ENCODE measurements at regions not wholly inside any gene's neighbourhood (a gene's known extent, or its start where the extent isn't known, plus 50 kb on each side); places are given as distances from the start of the nearest gene placed in this dataset.

DNA sequence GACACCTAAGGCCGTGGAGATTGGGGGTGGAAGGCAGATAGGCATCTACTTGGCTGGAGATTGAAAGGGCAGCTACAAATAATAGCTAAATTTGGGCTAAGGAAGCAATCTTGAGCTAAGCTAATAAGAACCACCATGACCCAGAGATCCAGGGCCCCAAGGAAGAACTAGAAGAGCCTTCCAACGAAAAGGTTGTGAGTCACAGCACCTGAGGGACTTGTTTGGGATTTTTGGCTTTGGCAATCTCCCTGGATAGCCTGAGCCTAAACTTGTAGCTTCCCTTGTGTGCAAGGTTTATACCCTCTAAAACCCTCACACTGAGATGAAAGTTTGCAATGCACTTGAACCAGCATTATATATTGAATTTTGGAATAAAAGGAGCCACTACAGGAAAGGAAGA lies 364.0 kb upstream of the IL12A start:
- TF ChIP-seq CTCF (IDR thresholded peaks at IDR 0.05) (no peak), POLR2AphosphoS5 (IDR thresholded peaks at IDR 0.05) (no peak)
